ENCODE measurements at regions not wholly inside any gene's neighbourhood (a gene's known extent, or its start where the extent isn't known, plus 50 kb on each side); places are given as distances from the start of the nearest gene placed in this dataset.

DNA sequence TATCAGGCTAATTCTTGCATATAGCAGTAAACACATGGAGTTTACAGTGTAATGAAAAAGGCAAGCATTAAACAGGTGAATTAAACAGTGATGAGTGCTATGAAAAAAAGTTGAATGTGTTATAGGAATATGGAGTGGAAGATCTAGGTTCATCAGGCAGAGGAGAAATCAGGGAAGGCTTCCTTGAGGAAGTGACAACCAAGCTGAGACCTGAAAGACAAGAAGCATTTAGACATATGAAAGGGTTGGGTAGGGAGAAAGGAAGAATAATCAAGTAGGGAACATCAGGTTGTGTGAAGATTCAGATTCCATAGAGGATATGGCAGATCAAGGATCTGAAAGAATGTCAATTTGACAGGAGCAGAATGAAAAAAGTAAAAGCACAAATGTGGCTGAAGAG lies 612.5 kb downstream of the PRELID2 start:
- TF ChIP-seq, protein P1, sequence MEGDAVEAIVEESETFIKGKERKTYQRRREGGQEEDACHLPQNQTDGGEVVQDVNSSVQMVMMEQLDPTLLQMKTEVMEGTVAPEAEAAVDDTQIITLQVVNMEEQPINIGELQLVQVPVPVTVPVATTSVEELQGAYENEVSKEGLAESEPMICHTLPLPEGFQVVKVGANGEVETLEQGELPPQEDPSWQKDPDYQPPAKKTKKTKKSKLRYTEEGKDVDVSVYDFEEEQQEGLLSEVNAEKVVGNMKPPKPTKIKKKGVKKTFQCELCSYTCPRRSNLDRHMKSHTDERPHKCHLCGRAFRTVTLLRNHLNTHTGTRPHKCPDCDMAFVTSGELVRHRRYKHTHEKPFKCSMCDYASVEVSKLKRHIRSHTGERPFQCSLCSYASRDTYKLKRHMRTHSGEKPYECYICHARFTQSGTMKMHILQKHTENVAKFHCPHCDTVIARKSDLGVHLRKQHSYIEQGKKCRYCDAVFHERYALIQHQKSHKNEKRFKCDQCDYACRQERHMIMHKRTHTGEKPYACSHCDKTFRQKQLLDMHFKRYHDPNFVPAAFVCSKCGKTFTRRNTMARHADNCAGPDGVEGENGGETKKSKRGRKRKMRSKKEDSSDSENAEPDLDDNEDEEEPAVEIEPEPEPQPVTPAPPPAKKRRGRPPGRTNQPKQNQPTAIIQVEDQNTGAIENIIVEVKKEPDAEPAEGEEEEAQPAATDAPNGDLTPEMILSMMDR (optimal IDR thresholded peaks at IDR 0.05 in 1 of 3, IDR thresholded peaks at IDR 0.05 in 1 of 3, conservative IDR thresholded peaks at IDR 0.05 in 1 of 3; ENCODE audit: extremely low read depth in 1 of 3, insufficient read depth in 2 of 3, low read length in 3 of 3) = no peak
- TF ChIP-seq EZH2 (IDR thresholded peaks at IDR 0.05; ENCODE audit: low read length) = no peak

Measured in keratinocyte (primary cell).